Loucy (cell line): ENCODE measurements at regions not wholly inside any gene's neighbourhood (a gene's known extent, or its start where the extent isn't known, plus 50 kb on each side); places are given as distances from the start of the nearest gene placed in this dataset.

Source experiments
- CTCF ChIP-seq: fragments of 200-600 bp; sonication (generic); conservative IDR thresholded peaks from 2 replicates; pipeline ENCODE4 v1.5.1; 2014; ENCODE audit warnings: mild to moderate bottlenecking, antibody characterized with exemption, low read length
- EZH2phosphoT487 ChIP-seq: fragments of 200-600 bp; IDR thresholded peaks from 2 replicates; pipeline ENCODE4 v1.6.1; 2018; ENCODE audit warnings: antibody characterized with exemption, mild to moderate bottlenecking, moderate library complexity, borderline replicate concordance

GRCh38 chr2:217398101-217398500, 538.2 kb upstream of the TNP1 start:
- no peak for TF ChIP-seq CTCF
- TF ChIP-seq EZH2phosphoT487, result no peak
